CD8-positive, alpha-beta memory T cell (primary cell): ENCODE measurements at regions not wholly inside any gene's neighbourhood (a gene's known extent, or its start where the extent isn't known, plus 50 kb on each side); places are given as distances from the start of the nearest gene placed in this dataset.
"Not testable (repeated sequence)": the region's sequence is repeated elsewhere in the genome, so short reads cannot be mapped to it uniquely, and the experiment has no call there.

Source experiments
- CTCF ChIA-PET: fragments of 350-600 bp; sonication (Branson Sonifier 250); formaldehyde crosslinking; loops from one replicate; lab custom pipeline; 2021; ENCODE audit warnings: antibody characterized with exemption; lab: Charles Lee
- POLR2A ChIA-PET: fragments of 350-600 bp; sonication (Branson Sonifier 250); formaldehyde crosslinking; loops from one replicate; lab custom pipeline; 2021; ENCODE audit warnings: antibody characterized with exemption; lab: Charles Lee
- DNase-seq, 5 donors: peaks; one replicate each; pipeline versions ENCODE4 v3.0.0 to v3.0.0-alpha.2; 2020 to 2022; ENCODE audit warnings: mixed read lengths in 1 of 5
- H3K27ac ChIP-seq: one replicate; pipeline ENCODE4 v1.7.0; 2013; ENCODE audit warnings: low read depth, mild to moderate bottlenecking, low read length, moderate library complexity
- H3K27me3 ChIP-seq: 2 replicates; pipeline ENCODE4 v1.7.0; 2013; ENCODE audit warnings: low read length, mild to moderate bottlenecking; ENCODE audit not compliant: insufficient read depth, poor library complexity, severe bottlenecking
- H3K36me3 ChIP-seq: 2 replicates; pipeline ENCODE4 v1.7.0; 2013; ENCODE audit warnings: mild to moderate bottlenecking, low read length, moderate library complexity; ENCODE audit not compliant: insufficient read depth
- H3K4me1 ChIP-seq: 2 replicates; pipeline ENCODE4 v1.7.0; 2013; ENCODE audit warnings: mild to moderate bottlenecking, low read length, moderate library complexity; ENCODE audit not compliant: insufficient read depth
- H3K4me3 ChIP-seq: 2 replicates; pipeline ENCODE4 v1.7.0; 2013; ENCODE audit warnings: mild to moderate bottlenecking, low read length
- H3K9me3 ChIP-seq: 2 replicates; pipeline ENCODE4 v1.7.0; 2013; ENCODE audit warnings: mild to moderate bottlenecking, low read length
- H3K27ac Mint-ChIP-seq, 8 donors: one replicate each; pipeline ENCODE4 v1.8.0; 2020 to 2021; ENCODE audit warnings: mixed read lengths in 8 of 8, mild to moderate bottlenecking in 6 of 8, inconsistent platforms in 3 of 8, moderate library complexity in 3 of 8
- H3K27me3 Mint-ChIP-seq, 2 donors: one replicate each; pipeline ENCODE4 v1.8.0; 2020 to 2021; ENCODE audit warnings: mixed read lengths in 2 of 2, mild to moderate bottlenecking in 1 of 2, moderate library complexity in 1 of 2
- H3K36me3 Mint-ChIP-seq, 3 donors: one replicate each; pipeline ENCODE4 v1.8.0; 2020 to 2021; ENCODE audit warnings: mixed read lengths in 3 of 3, inconsistent platforms in 1 of 3, mild to moderate bottlenecking in 1 of 3
- H3K4me1 Mint-ChIP-seq, 3 donors: one replicate each; pipeline ENCODE4 v1.8.0; 2020 to 2021; ENCODE audit warnings: mixed read lengths in 3 of 3, inconsistent platforms in 1 of 3, mild to moderate bottlenecking in 1 of 3
- H3K4me3 Mint-ChIP-seq, 7 donors: one replicate each; pipeline ENCODE4 v1.8.0; 2020 to 2021; ENCODE audit warnings: mixed read lengths in 7 of 7, mild to moderate bottlenecking in 6 of 7, moderate library complexity in 4 of 7, inconsistent platforms in 2 of 7
- H3K9me3 Mint-ChIP-seq, 5 donors: one replicate each; pipeline ENCODE4 v1.8.0; 2020 to 2022; ENCODE audit warnings: mixed read lengths in 5 of 5, mild to moderate bottlenecking in 3 of 5, moderate library complexity in 2 of 5, inconsistent platforms in 1 of 5

DNA sequence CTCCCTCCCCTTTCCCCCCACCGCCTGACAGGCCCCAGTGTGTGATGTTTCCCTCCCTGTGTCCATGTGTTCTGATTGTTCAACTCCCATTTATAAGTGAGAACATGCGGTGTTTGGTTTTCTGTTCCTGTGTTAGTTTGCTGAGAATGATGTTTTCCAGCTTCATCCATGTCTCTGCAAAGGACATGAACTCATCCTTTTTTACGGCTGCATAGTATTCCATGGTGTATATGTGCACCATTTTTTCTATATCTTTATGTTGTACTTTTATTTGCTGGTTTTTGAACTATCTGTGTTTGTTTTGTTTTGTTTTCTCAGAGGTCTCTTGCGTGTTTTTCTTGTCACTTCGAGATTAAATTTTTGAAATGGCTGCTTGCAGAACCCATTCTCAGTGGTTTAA, 188.8 kb upstream of the SLIT2 start:
- CTCF ChIA-PET, H3K4me1 ChIP-seq, H3K36me3 ChIP-seq, H3K27me3 Mint-ChIP-seq, H3K36me3 Mint-ChIP-seq, H3K27ac ChIP-seq, H3K4me1 Mint-ChIP-seq, H3K27me3 ChIP-seq, H3K27ac Mint-ChIP-seq, H3K9me3 ChIP-seq, DNase-seq, H3K4me3 ChIP-seq, POLR2A ChIA-PET, H3K4me3 Mint-ChIP-seq: not testable (repeated sequence)
- H3K9me3 Mint-ChIP-seq = peaks cover 5 to 26% (median 13%) of the 10 kb centered on the region in 5 donors

DNA sequence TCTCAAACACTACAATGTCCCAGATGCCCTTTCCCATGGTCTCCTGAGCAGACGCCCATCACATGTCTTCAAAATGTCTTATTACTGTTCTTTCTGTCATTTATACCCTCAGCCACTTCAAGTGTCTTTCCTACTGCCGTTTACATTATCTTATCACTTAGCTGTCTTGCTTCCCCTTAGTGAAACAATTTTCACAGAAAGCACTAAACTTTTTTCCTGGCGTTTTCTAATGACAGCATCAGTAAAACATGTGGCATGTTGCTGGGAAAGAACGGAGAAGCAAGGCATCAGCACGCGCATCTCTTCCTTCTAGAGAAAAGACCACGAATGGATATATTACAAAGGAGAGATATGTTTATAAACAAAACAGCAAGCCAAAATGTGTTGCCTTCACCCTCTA, 189.7 kb upstream of the SLIT2 start:
- Histone ChIP-seq H3K4me3 (no peak overlapping the region), H3K36me3 (no peaks in the 10 kb centered on the region), H3K27ac (no peak overlapping the region), H3K4me1 (no peaks in the 10 kb centered on the region), H3K9me3 (no peaks in the 10 kb centered on the region), H3K27me3 (no peaks in the 10 kb centered on the region)
- H3K36me3 Mint-ChIP-seq = no peaks in the 10 kb centered on the region
- CTCF ChIA-PET = no interaction called here
- H3K4me3 Mint-ChIP-seq = no peak overlapping the region
- POLR2A ChIA-PET = no interaction called here
- DNase-seq = no peak
- no peak overlapping the region for H3K27ac Mint-ChIP-seq
- no peaks in the 10 kb centered on the region for H3K4me1 Mint-ChIP-seq
- H3K9me3 Mint-ChIP-seq = peaks cover 6 to 34% (median 16%) of the 10 kb centered on the region in 5 donors
- no peaks in the 10 kb centered on the region for H3K27me3 Mint-ChIP-seq

- H3K4me1 ChIP-seq = no peaks in the 10 kb centered on the region
- no peaks in the 10 kb centered on the region for H3K27me3 ChIP-seq
- no peak for DNase-seq
- CTCF ChIA-PET = no interaction called here
- no peaks in the 10 kb centered on the region for H3K9me3 ChIP-seq
- POLR2A ChIA-PET = no interaction called here
- Mint-ChIP-seq H3K27me3 (no peaks in the 10 kb centered on the region), H3K4me1 (no peaks in the 10 kb centered on the region), H3K4me3 (no peak overlapping the region), H3K36me3 (peaks cover 0 to 1% (median 0%) of the 10 kb centered on the region in 3 donors), H3K9me3 (peaks cover 12 to 21% (median 17%) of the 10 kb centered on the region in 5 donors), H3K27ac (no peak overlapping the region)
- no peak overlapping the region for H3K27ac ChIP-seq
- H3K4me3 ChIP-seq = no peak overlapping the region
- H3K36me3 ChIP-seq = no peaks in the 10 kb centered on the region
Observed at GRCh38 chr4:20050768-20051167, 200.9 kb upstream of the SLIT2 start.

DNA sequence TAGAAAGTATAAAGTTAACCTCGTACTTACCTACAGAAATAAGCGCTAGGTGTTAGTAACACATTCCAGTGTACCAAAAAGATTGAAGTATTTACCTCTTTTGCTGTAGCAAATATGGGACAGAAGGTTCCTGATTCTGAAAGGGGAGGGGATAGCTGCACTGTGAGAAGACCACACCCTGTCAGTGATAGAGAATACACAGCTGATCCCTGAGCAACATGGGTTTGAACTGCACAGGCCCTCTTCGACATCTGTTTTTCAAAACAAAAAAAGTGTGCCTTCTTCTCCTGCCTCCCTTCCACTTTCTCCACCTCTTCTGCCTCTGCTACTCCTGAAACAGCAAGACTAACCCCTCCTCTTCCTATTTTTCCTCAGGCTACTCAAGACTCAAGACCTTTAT, 201.8 kb upstream of the SLIT2 start:
- H3K4me3 Mint-ChIP-seq = no peak overlapping the region
- H3K4me1 Mint-ChIP-seq = no peaks in the 10 kb centered on the region
- no peaks in the 10 kb centered on the region for H3K27me3 Mint-ChIP-seq
- no peaks in the 10 kb centered on the region for H3K36me3 Mint-ChIP-seq
- H3K27ac ChIP-seq = no peak overlapping the region
- peaks cover 8 to 20% (median 16%) of the 10 kb centered on the region in 5 donors for H3K9me3 Mint-ChIP-seq
- no peaks in the 10 kb centered on the region for H3K36me3 ChIP-seq
- ChIA-PET CTCF (no interaction called here), POLR2A (no interaction called here)
- H3K27me3 ChIP-seq = no peaks in the 10 kb centered on the region
- H3K4me3 ChIP-seq = no peak overlapping the region
- H3K4me1 ChIP-seq = no peaks in the 10 kb centered on the region
- DNase-seq = no peak
- H3K9me3 ChIP-seq = no peaks in the 10 kb centered on the region
- H3K27ac Mint-ChIP-seq = no peak overlapping the region

- POLR2A ChIA-PET = no interaction called here
- Histone ChIP-seq H3K9me3 (no peaks in the 10 kb centered on the region), H3K4me1 (no peaks in the 10 kb centered on the region), H3K4me3 (no peak overlapping the region), H3K36me3 (no peaks in the 10 kb centered on the region), H3K27me3 (no peaks in the 10 kb centered on the region), H3K27ac (no peak overlapping the region)
- CTCF ChIA-PET = no interaction called here
- peaks cover 5 to 22% (median 12%) of the 10 kb centered on the region in 5 donors for H3K9me3 Mint-ChIP-seq
- no peak for DNase-seq
- no peak overlapping the region for H3K4me3 Mint-ChIP-seq
- no peaks in the 10 kb centered on the region for H3K36me3 Mint-ChIP-seq
- H3K27me3 Mint-ChIP-seq = no peaks in the 10 kb centered on the region
- H3K4me1 Mint-ChIP-seq = no peaks in the 10 kb centered on the region
- no peak overlapping the region for H3K27ac Mint-ChIP-seq
Observed at GRCh38 chr4:20046931-20047677, 204.6 kb upstream of the SLIT2 start.

- CTCF ChIA-PET = no interaction called here
Observed at GRCh38 chr4:20046179-20046578, 205.5 kb upstream of the SLIT2 start.

DNA sequence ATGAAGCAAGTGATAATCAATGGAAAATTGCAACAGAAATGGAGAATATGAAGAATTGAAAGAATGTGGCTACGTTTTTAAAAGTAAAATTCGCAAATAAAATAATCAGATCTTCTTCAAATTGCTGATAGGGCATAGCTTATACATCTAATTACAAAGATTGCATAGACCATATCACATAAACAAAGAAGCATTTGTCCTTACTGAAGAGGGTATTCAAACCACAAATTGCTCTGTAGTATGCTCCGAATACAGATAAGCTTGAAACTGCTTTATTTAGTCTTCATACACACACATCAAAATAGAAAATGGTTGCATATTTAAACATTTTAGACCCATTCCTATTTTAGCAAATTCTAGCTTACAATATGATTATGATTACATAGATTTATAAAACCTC, 206.7 kb upstream of the SLIT2 start:
- no peak overlapping the region for H3K4me3 Mint-ChIP-seq
- Histone ChIP-seq H3K4me1 (no peaks in the 10 kb centered on the region), H3K4me3 (no peak overlapping the region), H3K36me3 (no peaks in the 10 kb centered on the region), H3K27ac (no peak overlapping the region), H3K27me3 (no peaks in the 10 kb centered on the region), H3K9me3 (no peaks in the 10 kb centered on the region)
- no peak overlapping the region for H3K27ac Mint-ChIP-seq
- no peaks in the 10 kb centered on the region for H3K27me3 Mint-ChIP-seq
- H3K36me3 Mint-ChIP-seq = no peaks in the 10 kb centered on the region
- H3K4me1 Mint-ChIP-seq = no peaks in the 10 kb centered on the region
- ChIA-PET POLR2A (no interaction called here), CTCF (no interaction called here)
- peaks cover 2 to 22% (median 8%) of the 10 kb centered on the region in 5 donors for H3K9me3 Mint-ChIP-seq
- no peak for DNase-seq

More at GRCh38 chr4:20046179-20046578, 205.5 kb upstream of the SLIT2 start:
- no peak overlapping the region for H3K27ac Mint-ChIP-seq
- peaks cover 5 to 22% (median 9%) of the 10 kb centered on the region in 5 donors for H3K9me3 Mint-ChIP-seq
- H3K9me3 ChIP-seq = no peaks in the 10 kb centered on the region
- no peaks in the 10 kb centered on the region for H3K36me3 ChIP-seq
- H3K4me3 Mint-ChIP-seq = no peak overlapping the region
- no peak overlapping the region for H3K27ac ChIP-seq
- no peak for DNase-seq
- no peaks in the 10 kb centered on the region for H3K4me1 Mint-ChIP-seq
- no peak overlapping the region for H3K4me3 ChIP-seq
- no peaks in the 10 kb centered on the region for H3K27me3 ChIP-seq
- H3K36me3 Mint-ChIP-seq = no peaks in the 10 kb centered on the region
- no peaks in the 10 kb centered on the region for H3K27me3 Mint-ChIP-seq
- POLR2A ChIA-PET = no interaction called here
- H3K4me1 ChIP-seq = no peaks in the 10 kb centered on the region

DNA sequence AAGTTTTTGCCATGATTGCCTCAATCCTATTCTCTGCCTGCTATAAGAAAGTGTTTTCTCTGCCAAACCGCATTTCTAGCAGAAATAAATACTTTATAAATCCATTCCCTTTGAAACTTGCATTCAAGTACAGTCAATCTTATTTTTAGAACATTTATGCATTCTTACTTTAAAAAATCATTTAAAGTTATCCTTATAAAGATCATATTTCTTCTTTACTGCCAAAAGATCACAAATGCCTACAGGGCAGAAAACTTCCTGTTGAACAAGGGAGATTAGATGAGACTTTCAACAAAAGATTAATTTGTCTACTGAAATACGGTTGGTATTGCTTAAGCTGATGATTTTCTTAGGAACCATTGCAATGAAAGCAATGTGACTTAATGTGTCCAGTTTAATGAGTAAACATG, 207.2 kb upstream of the SLIT2 start:
- Mint-ChIP-seq H3K36me3 (no peaks in the 10 kb centered on the region), H3K27ac (no peak overlapping the region), H3K27me3 (no peaks in the 10 kb centered on the region), H3K9me3 (peaks cover 2 to 19% (median 8%) of the 10 kb centered on the region in 5 donors), H3K4me1 (no peaks in the 10 kb centered on the region), H3K4me3 (no peak overlapping the region)
- Histone ChIP-seq H3K27ac (no peak overlapping the region), H3K36me3 (no peaks in the 10 kb centered on the region), H3K4me3 (no peak overlapping the region), H3K9me3 (no peaks in the 10 kb centered on the region), H3K27me3 (no peaks in the 10 kb centered on the region), H3K4me1 (no peaks in the 10 kb centered on the region)
- DNase-seq = no peak
- POLR2A ChIA-PET = no interaction called here
- CTCF ChIA-PET = no interaction called here
